Psoas muscle (tissue), 7 donors: ENCODE measurements at regions not wholly inside any gene's neighbourhood (a gene's known extent, or its start where the extent isn't known, plus 50 kb on each side); places are given as distances from the start of the nearest gene placed in this dataset.
A peak's percentile ranks its signal among the peaks of the same experiment; 100 is the strongest.

Experiments
- ATAC-seq, 4 donors: fragments of 200-7000 bp; cut with Tn5 transposase; one replicate each; pipeline ENCODE4 v1.9.1; 2020; ENCODE audit warnings: moderate library complexity in 3 of 4, mild to moderate bottlenecking in 2 of 4
- DNase-seq, 2 donors: peaks; one replicate each; pipeline ENCODE4 v3.0.0-alpha.2; 2020
- H3K27ac ChIP-seq: fragments of 200-600 bp; one replicate; pipeline ENCODE4 v1.8.0; 2022
- H3K27me3 ChIP-seq, 3 donors: fragments of 200-600 bp in 1 of 3; one replicate each; pipeline versions ENCODE4 v1.6.1 to v1.8.0; 2013 to 2022; ENCODE audit warnings: low read length in 2 of 3, mild to moderate bottlenecking in 2 of 3, moderate library complexity in 1 of 3; ENCODE audit not compliant: insufficient read depth in 3 of 3
- H3K36me3 ChIP-seq, 2 donors: fragments of 200-600 bp in 1 of 2; one replicate each; pipeline versions ENCODE4 v1.6.1 to v1.8.0; 2013 to 2022; ENCODE audit warnings: low read depth in 1 of 2, mild to moderate bottlenecking in 1 of 2, moderate library complexity in 1 of 2; ENCODE audit not compliant: insufficient read depth in 1 of 2
- H3K4me1 ChIP-seq: fragments of 200-600 bp; one replicate; pipeline ENCODE4 v1.8.0; 2022
- H3K4me3 ChIP-seq: fragments of 200-600 bp; one replicate; pipeline ENCODE4 v1.8.0; 2022; ENCODE audit warnings: mild to moderate bottlenecking
- H3K9me3 ChIP-seq: fragments of 200-600 bp; one replicate; pipeline ENCODE4 v1.8.0; 2022
- CTCF ChIP-seq: fragments of 200-600 bp; IDR thresholded peaks from one replicate; pipeline ENCODE4 v1.8.0; 2022; ENCODE audit warnings: antibody characterized with exemption
- WGBS, 3 donors: extraction: QIAGEN DNeasy Blood & Tissue Kit; methylation state at CpG; one replicate each; pipeline versions ENCODE4 v1.1.6 to v1.1.7; 2013; 5-methylcytosine and 5-hydroxymethylcytosine counted together
- intact Hi-C, 2 donors: fragments of 100-400 bp; cut with DNase I; formaldehyde crosslinking; loops; one replicate each; pipeline versions ENCODE4 v1.11.0 to v1.14.2; 2022
- donor health status: healthy with polysubstance abuse.
- donor health status: DM: no; HTN: no; CAD: no; lungs with moderate emphysema.
- donor health status: Bipolar disorder and iron deficiency.
- donor health status: healthy.
- donor health status: DM: yes; HTN: yes; CAD: no.
- donor health status: DM: no; HTN: no; CAD: no.
- donor health status: DM: yes; HTN: yes; CAD: no.

- Histone ChIP-seq H3K36me3 (no peaks in the 10 kb centered on the region), H3K9me3 (no peaks in the 10 kb centered on the region), H3K27me3 (peaks cover 0 to 13% (median 0%) of the 10 kb centered on the region in 3 donors), H3K4me3 (no peak overlapping the region), H3K4me1 (no peaks in the 10 kb centered on the region), H3K27ac (no peak overlapping the region)
- intact Hi-C loops, result no loop called here
- 60 to 66% (median 65%) methylated on average over 2 of the region's 2 CpGs for WGBS, 3 donors
- no peak for TF ChIP-seq CTCF
- no peak for DNase-seq
- ATAC-seq, result no peak
Observed at GRCh38 chr4:8742546-8742945, 129.1 kb downstream of the HMX1 start.

GRCh38 chr4:8741513-8742226, 130.0 kb downstream of the HMX1 start:
- no peak for TF ChIP-seq CTCF
- Histone ChIP-seq H3K27ac (no peak overlapping the region), H3K9me3 (no peaks in the 10 kb centered on the region), H3K27me3 (peaks cover 0 to 13% (median 3%) of the 10 kb centered on the region in 3 donors), H3K4me1 (no peaks in the 10 kb centered on the region), H3K36me3 (no peaks in the 10 kb centered on the region), H3K4me3 (no peak overlapping the region)
- 68 to 72% (median 71%) methylated on average over 11 to 12 of the region's 12 CpGs for WGBS, 3 donors
- ATAC-seq, result no peak
- DNase-seq, result peak in 1 of 2 donors; percentile 26
- intact Hi-C loops, result no loop called here

GRCh38 chr4:8740666-8741395, 130.8 kb downstream of the HMX1 start:
- Histone ChIP-seq H3K4me1 (no peaks in the 10 kb centered on the region), H3K4me3 (no peak overlapping the region), H3K27me3 (peaks cover 0 to 13% (median 3%) of the 10 kb centered on the region in 3 donors), H3K9me3 (no peaks in the 10 kb centered on the region), H3K27ac (no peak overlapping the region), H3K36me3 (no peaks in the 10 kb centered on the region)
- DNase-seq (no peak), ATAC-seq (no peak)
- WGBS, 3 donors, result 54 to 59% (median 54%) methylated on average over 22 of the region's 22 CpGs
- TF ChIP-seq CTCF, result no peak
- intact Hi-C loops, result no loop called here

GRCh38 chr4:8739820-8740665, 131.6 kb downstream of the HMX1 start:
- H3K36me3 ChIP-seq, result no peaks in the 10 kb centered on the region
- no peak for ATAC-seq
- DNase-seq, result no peak
- 63 to 66% (median 66%) methylated on average over 23 of the region's 23 CpGs for WGBS, 3 donors
- intact Hi-C loops, result no loop called here
- H3K27ac ChIP-seq, result no peak overlapping the region
- no peak for TF ChIP-seq CTCF
- no peaks in the 10 kb centered on the region for H3K4me1 ChIP-seq
- no peaks in the 10 kb centered on the region for H3K9me3 ChIP-seq
- peaks cover 0 to 13% (median 3%) of the 10 kb centered on the region in 3 donors for H3K27me3 ChIP-seq
- no peak overlapping the region for H3K4me3 ChIP-seq
